CD4-positive, alpha-beta T cell treated with Interferon gamma for 1 hour (primary cell): ENCODE measurements at regions not wholly inside any gene's neighbourhood (a gene's known extent, or its start where the extent isn't known, plus 50 kb on each side); places are given as distances from the start of the nearest gene placed in this dataset.
"Not testable (repeated sequence)": the region's sequence is repeated elsewhere in the genome, so short reads cannot be mapped to it uniquely, and the experiment has no call there.

Experiments used
- DNase-seq: peaks from one replicate; pipeline ENCODE4 v3.0.0-alpha.2; 2020

GRCh38 chr6:40823917-40824891 lies 214.8 kb downstream of the UNC5CL start:
- not testable (repeated sequence) for DNase-seq

GRCh38 chr6:40822619-40823018 lies 216.4 kb downstream of the UNC5CL start:
- DNase-seq: no peak

- DNase-seq: no peak
Measured at GRCh38 chr6:40819182-40819834, 219.7 kb downstream of the UNC5CL start.

GRCh38 chr6:40817369-40817768 lies 221.7 kb downstream of the UNC5CL start:
- no peak for DNase-seq

GRCh38 chr6:40816601-40817000 lies 222.4 kb downstream of the UNC5CL start:
- no peak for DNase-seq

GRCh38 chr6:40815731-40816130 lies 223.3 kb downstream of the UNC5CL start:
- DNase-seq: no peak

- DNase-seq: no peak
Measured at GRCh38 chr6:40810171-40810570, 223.0 kb upstream of the LRFN2 start.

GRCh38 chr6:40809627-40810026 lies 222.5 kb upstream of the LRFN2 start:
- DNase-seq: no peak

- DNase-seq: no peak
Measured at GRCh38 chr6:40807484-40807883, 220.3 kb upstream of the LRFN2 start.

- no peak for DNase-seq
Measured at GRCh38 chr6:40806256-40806864, 219.2 kb upstream of the LRFN2 start.

GRCh38 chr6:40805336-40805735 lies 218.2 kb upstream of the LRFN2 start:
- no peak for DNase-seq

GRCh38 chr6:40804905-40805304 lies 217.7 kb upstream of the LRFN2 start:
- DNase-seq: no peak

- no peak for DNase-seq
Measured at GRCh38 chr6:40803897-40804702, 216.9 kb upstream of the LRFN2 start.

GRCh38 chr6:40802481-40802880 lies 215.3 kb upstream of the LRFN2 start:
- DNase-seq: no peak

- DNase-seq: no peak
Measured at GRCh38 chr6:40799296-40800140, 212.4 kb upstream of the LRFN2 start.

- DNase-seq: no peak
Measured at GRCh38 chr6:40798069-40798770, 211.1 kb upstream of the LRFN2 start.

GRCh38 chr6:40796260-40797221 lies 209.4 kb upstream of the LRFN2 start:
- no peak for DNase-seq

- DNase-seq: no peak
Measured at GRCh38 chr6:40794586-40794985, 207.4 kb upstream of the LRFN2 start.

GRCh38 chr6:40792183-40792582 lies 205.0 kb upstream of the LRFN2 start:
- no peak for DNase-seq

GRCh38 chr6:40791004-40791403 lies 203.8 kb upstream of the LRFN2 start:
- no peak for DNase-seq
